ENCODE measurements at regions not wholly inside any gene's neighbourhood (a gene's known extent, or its start where the extent isn't known, plus 50 kb on each side); places are given as distances from the start of the nearest gene placed in this dataset.
"Not testable (repeated sequence)": the region's sequence is repeated elsewhere in the genome, so short reads cannot be mapped to it uniquely, and the experiment has no call there.

GRCh38 chr2:176923205-176923604 lies 289.4 kb upstream of the HNRNPA3 start:
- no peak overlapping the region for H3K27ac ChIP-seq
- peaks cover 4 to 10% of the 10 kb centered on the region in 2 donors for H3K9me3 ChIP-seq
- H3K36me3 ChIP-seq = no peaks in the 10 kb centered on the region
- no peaks in the 10 kb centered on the region for H3K27me3 ChIP-seq
- no peak for TF ChIP-seq CTCF (IDR thresholded peaks at IDR 0.05)
- no peak for DNase-seq (ENCODE audit: low spot score)
- no peaks in the 10 kb centered on the region for H3K4me1 ChIP-seq
- H3K4me3 ChIP-seq = no peak overlapping the region

- Histone ChIP-seq H3K27me3 (no peaks in the 10 kb centered on the region), H3K9me3 (peaks cover 4 to 10% of the 10 kb centered on the region in 2 donors), H3K4me3 (no peak overlapping the region), H3K4me1 (no peaks in the 10 kb centered on the region), H3K27ac (no peak overlapping the region), H3K36me3 (no peaks in the 10 kb centered on the region)
- no peak for TF ChIP-seq CTCF (IDR thresholded peaks at IDR 0.05)
- DNase-seq (ENCODE audit: low spot score) = no peak
Observed at GRCh38 chr2:176924909-176925534, 287.6 kb upstream of the HNRNPA3 start.

- no peak for TF ChIP-seq CTCF (IDR thresholded peaks at IDR 0.05)
- DNase-seq (ENCODE audit: low spot score) = no peak
- Histone ChIP-seq H3K9me3 (peaks cover 4 to 10% of the 10 kb centered on the region in 2 donors), H3K27me3 (no peaks in the 10 kb centered on the region), H3K36me3 (no peaks in the 10 kb centered on the region), H3K4me3 (no peak overlapping the region), H3K27ac (no peak overlapping the region), H3K4me1 (no peaks in the 10 kb centered on the region)
Observed at GRCh38 chr2:176926453-176926852, 286.1 kb upstream of the HNRNPA3 start.

DNA sequence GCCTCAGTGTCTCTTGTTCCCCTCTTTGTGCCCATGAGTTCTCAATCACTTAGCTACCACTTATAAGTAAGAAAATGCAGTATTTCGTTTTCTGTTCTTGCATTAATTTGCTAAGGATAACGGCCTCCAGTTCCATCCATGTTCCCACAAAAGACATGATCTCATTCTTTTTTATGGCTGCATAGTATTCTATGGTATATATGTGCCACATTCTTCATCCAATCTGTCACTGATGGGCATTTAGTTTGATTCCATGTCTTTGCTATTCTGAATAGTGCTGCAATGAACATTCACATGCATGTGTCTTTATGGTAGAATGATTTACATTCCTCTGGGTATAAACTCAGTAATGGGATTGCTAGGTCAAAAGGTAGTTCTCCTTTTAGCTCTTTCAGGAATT lies 283.2 kb upstream of the HNRNPA3 start:
- H3K36me3 ChIP-seq; H3K4me3 ChIP-seq; H3K27ac ChIP-seq; H3K27me3 ChIP-seq; DNase-seq (ENCODE audit: low spot score); H3K4me1 ChIP-seq: not testable (repeated sequence)
- H3K9me3 ChIP-seq = peaks cover 4 to 10% of the 10 kb centered on the region in 2 donors

DNA sequence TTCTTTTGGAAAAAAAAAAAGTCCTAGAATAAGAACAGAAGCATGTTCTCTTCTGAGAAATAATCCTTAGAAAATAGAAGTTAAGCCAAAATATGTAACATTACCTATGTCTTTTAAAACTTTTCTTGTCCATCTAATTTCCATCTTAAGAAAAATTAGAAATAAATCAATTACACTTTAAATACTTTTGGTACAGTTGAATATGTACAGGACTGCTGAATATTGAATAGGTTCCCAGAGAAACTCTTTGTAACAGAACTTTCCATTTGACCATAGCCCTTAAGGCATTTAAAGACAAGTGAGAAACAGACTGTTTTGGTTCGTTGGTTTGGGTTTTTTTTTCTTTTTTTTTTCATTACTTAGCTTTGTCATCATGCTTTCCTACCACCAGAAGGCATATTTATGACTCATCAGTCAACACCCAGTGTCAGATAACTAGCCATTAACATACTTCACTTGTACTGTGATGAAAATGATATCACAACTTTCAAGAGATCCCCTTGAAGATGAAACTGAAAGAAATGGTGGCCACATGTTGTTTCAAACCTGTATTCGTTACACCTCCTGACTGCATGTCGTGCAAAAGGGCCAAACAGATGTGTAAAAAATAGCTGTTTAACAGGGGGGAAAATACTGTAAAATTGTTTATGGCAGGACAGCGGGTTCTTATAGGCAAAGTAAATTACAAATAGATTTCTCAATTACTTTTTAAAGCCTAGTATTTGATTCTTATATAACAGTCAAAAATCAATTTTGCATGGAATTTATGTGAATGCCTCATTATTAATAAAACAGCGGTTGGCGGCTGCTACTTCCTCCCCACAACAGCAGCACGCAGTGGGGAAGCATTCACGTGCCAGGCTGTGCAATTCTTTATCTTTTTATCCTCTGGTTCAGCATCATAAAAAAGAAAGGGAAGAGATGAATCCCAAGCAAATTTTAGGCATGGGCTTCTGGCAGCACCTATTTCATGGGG lies 280.7 kb upstream of the HNRNPA3 start:
- Histone ChIP-seq H3K4me3 (no peak overlapping the region), H3K4me1 (no peaks in the 10 kb centered on the region), H3K27ac (no peak overlapping the region), H3K27me3 (no peaks in the 10 kb centered on the region), H3K36me3 (no peaks in the 10 kb centered on the region), H3K9me3 (peaks cover 0 to 1% of the 10 kb centered on the region in 2 donors)
- DNase-seq (ENCODE audit: low spot score) = no peak
- TF ChIP-seq CTCF (IDR thresholded peaks at IDR 0.05) = no peak

- DNase-seq (ENCODE audit: low spot score) = no peak
- H3K4me3 ChIP-seq = no peak overlapping the region
- H3K27me3 ChIP-seq = no peaks in the 10 kb centered on the region
- no peaks in the 10 kb centered on the region for H3K9me3 ChIP-seq
- no peaks in the 10 kb centered on the region for H3K36me3 ChIP-seq
- no peak overlapping the region for H3K27ac ChIP-seq
- no peak for TF ChIP-seq CTCF (IDR thresholded peaks at IDR 0.05)
- no peaks in the 10 kb centered on the region for H3K4me1 ChIP-seq
Observed at GRCh38 chr2:176934131-176934530, 278.5 kb upstream of the HNRNPA3 start.
